SJSA1 (cell line): ENCODE measurements at regions not wholly inside any gene's neighbourhood (a gene's known extent, or its start where the extent isn't known, plus 50 kb on each side); places are given as distances from the start of the nearest gene placed in this dataset.
A peak's percentile ranks its signal among the peaks of the same experiment; 100 is the strongest.
"Not testable (repeated sequence)": the region's sequence is repeated elsewhere in the genome, so short reads cannot be mapped to it uniquely, and the experiment has no call there.

ENCODE experiments used
- DNase-seq, 2 experiments: peaks; one replicate each; pipeline ENCODE4 v3.0.0-alpha.2; 2015 to 2020; ENCODE audit warnings: low spot score in 2 of 2, low read depth in 1 of 2
- H3K27ac ChIP-seq: fragments of 250-450 bp; sonication (Bioruptor Pico); 2 replicates; pipeline ENCODE4 v1.5.1; 2020; ENCODE audit warnings: mild to moderate bottlenecking, moderate library complexity
- H3K27me3 ChIP-seq: fragments of 250-450 bp; sonication (Bioruptor Pico); replicated peaks from 2 replicates; pipeline ENCODE4 v1.5.1; 2020; ENCODE audit warnings: mild to moderate bottlenecking, moderate library complexity
- H3K36me3 ChIP-seq: fragments of 250-450 bp; sonication (Bioruptor Pico); 2 replicates; pipeline ENCODE4 v1.5.1; 2020; ENCODE audit warnings: mild to moderate bottlenecking
- H3K4me1 ChIP-seq: fragments of 250-450 bp; sonication (Bioruptor Pico); replicated peaks from 2 replicates; pipeline ENCODE4 v1.6.1; 2021; ENCODE audit warnings: mild to moderate bottlenecking
- H3K4me3 ChIP-seq: fragments of 250-450 bp; sonication (Bioruptor Pico); 2 replicates; pipeline ENCODE4 v1.5.1; 2020; ENCODE audit warnings: mild to moderate bottlenecking
- H3K9me3 ChIP-seq: fragments of 250-450 bp; sonication (Bioruptor Pico); replicated peaks from 2 replicates; pipeline ENCODE4 v1.5.1; 2020; ENCODE audit warnings: mild to moderate bottlenecking

DNA sequence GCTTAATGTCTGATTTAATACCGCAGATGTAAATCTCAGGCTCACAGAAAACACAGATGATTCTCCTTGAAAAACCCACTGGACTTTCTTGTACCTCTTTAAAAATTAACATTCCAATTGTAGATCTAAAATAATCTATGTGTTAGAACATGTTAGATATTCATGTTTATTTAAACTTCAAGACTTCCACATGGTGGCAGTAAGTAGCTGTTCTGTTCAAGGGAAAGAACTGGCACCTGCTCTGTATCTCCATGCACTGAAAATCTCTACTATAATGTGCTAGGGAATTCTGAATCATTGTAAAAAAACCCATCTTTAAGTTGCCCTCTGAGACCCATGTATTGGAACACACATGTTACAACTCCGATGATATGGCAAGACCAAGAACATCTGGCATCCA lies 366.9 kb downstream of the DMRTA1 start:
- no peak overlapping the region for H3K4me3 ChIP-seq
- no peaks in the 10 kb centered on the region for H3K9me3 ChIP-seq
- no peaks in the 10 kb centered on the region for H3K4me1 ChIP-seq
- H3K27me3 ChIP-seq, result no peaks in the 10 kb centered on the region
- no peak overlapping the region for H3K27ac ChIP-seq
- DNase-seq, result no peak
- no peaks in the 10 kb centered on the region for H3K36me3 ChIP-seq

DNA sequence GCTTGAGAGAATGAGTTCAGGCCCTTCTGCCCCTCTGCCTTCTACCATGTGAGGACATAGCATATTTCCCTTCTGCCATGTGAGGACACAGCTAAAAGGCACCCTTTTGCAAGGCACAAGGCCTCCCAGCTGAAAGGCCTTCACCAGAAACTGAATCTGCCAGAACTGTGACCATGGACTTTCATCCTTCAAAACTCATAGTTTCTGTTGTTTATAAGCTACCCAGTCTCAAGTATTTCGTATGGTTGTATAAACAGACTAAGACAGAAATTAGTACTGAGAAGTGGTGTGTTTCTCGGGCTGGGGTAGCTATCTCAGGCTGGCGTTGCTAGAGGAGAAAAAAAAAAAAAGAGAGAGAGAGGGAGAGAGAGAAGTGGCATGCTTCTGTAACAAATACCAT lies 368.6 kb downstream of the DMRTA1 start:
- no peaks in the 10 kb centered on the region for H3K9me3 ChIP-seq
- H3K36me3 ChIP-seq, result no peaks in the 10 kb centered on the region
- DNase-seq, result no peak
- H3K4me1 ChIP-seq, result no peaks in the 10 kb centered on the region
- H3K27ac ChIP-seq, result no peak overlapping the region
- H3K27me3 ChIP-seq, result no peaks in the 10 kb centered on the region
- H3K4me3 ChIP-seq, result no peak overlapping the region

GRCh38 chr9:22817181-22817580 lies 370.6 kb downstream of the DMRTA1 start:
- no peak overlapping the region for H3K27ac ChIP-seq

DNA sequence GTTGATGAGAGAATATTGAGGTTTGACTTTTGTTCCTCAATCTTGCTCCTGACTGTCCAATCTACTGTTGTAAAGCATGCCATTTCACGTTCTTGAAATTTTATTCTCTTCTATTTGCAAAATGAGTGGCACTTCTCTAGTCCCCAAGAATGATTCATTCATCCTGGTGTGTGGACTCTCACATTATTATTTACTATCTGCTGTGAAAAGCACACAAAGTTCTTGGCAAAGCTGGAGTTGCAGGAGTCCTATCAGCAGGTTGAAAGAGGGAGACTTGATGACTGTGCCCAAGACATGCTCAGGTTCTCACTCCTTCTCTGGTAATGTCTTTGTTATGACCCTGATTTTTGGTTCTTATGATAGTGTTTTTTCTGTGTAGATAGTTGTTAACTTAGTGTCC lies 382.6 kb downstream of the DMRTA1 start:
- H3K27me3 ChIP-seq, result no peaks in the 10 kb centered on the region
- no peak overlapping the region for H3K4me3 ChIP-seq
- no peaks in the 10 kb centered on the region for H3K9me3 ChIP-seq
- H3K4me1 ChIP-seq, result no peaks in the 10 kb centered on the region
- H3K27ac ChIP-seq, result no peak overlapping the region
- no peaks in the 10 kb centered on the region for H3K36me3 ChIP-seq
- no peak for DNase-seq

More at GRCh38 chr9:22817181-22817580, 370.6 kb downstream of the DMRTA1 start:
- H3K4me3 ChIP-seq, result no peak overlapping the region
- peak in 1 of 2 experiments; percentile 14 for DNase-seq
- no peaks in the 10 kb centered on the region for H3K4me1 ChIP-seq
- H3K27me3 ChIP-seq, result no peaks in the 10 kb centered on the region
- no peaks in the 10 kb centered on the region for H3K36me3 ChIP-seq
- H3K9me3 ChIP-seq, result no peaks in the 10 kb centered on the region

DNA sequence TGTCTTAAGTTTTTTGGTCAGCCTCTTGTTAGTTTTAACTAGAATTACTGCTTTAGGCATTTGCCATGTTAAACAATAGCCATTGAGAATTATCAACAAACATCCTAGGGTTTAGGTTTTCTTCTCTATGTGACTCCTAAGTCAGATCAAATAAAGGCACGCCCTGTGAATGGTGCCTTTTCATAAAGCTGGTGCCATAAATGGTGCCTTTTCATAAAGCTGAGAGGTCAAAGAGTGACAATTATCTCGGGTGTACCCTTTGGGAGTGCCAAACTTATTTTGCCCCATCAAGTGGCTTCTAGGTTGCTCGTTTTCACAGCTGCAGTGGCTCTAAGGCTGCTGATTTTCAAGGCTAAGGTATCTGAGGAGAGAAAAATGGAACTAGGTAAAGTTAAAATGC lies 391.6 kb downstream of the DMRTA1 start:
- H3K27me3 ChIP-seq, result no peaks in the 10 kb centered on the region
- H3K27ac ChIP-seq, result no peak overlapping the region

GRCh38 chr9:22840641-22841040 lies 394.0 kb downstream of the DMRTA1 start:
- no peak for DNase-seq
- Histone ChIP-seq H3K4me3 (no peak overlapping the region), H3K4me1 (no peaks in the 10 kb centered on the region), H3K9me3 (no peaks in the 10 kb centered on the region), H3K27ac (no peak overlapping the region), H3K27me3 (no peaks in the 10 kb centered on the region), H3K36me3 (no peaks in the 10 kb centered on the region)

More for the DNA sequence above, 391.6 kb downstream of the DMRTA1 start:
- no peaks in the 10 kb centered on the region for H3K36me3 ChIP-seq
- no peaks in the 10 kb centered on the region for H3K9me3 ChIP-seq
- no peaks in the 10 kb centered on the region for H3K4me1 ChIP-seq
- no peak overlapping the region for H3K4me3 ChIP-seq
- DNase-seq, result no peak

- not testable (repeated sequence) for DNase-seq, H3K27me3 ChIP-seq, H3K4me1 ChIP-seq, H3K36me3 ChIP-seq, H3K9me3 ChIP-seq, H3K4me3 ChIP-seq, H3K27ac ChIP-seq
Measured at GRCh38 chr9:22845243-22845642, 398.6 kb downstream of the DMRTA1 start.

DNA sequence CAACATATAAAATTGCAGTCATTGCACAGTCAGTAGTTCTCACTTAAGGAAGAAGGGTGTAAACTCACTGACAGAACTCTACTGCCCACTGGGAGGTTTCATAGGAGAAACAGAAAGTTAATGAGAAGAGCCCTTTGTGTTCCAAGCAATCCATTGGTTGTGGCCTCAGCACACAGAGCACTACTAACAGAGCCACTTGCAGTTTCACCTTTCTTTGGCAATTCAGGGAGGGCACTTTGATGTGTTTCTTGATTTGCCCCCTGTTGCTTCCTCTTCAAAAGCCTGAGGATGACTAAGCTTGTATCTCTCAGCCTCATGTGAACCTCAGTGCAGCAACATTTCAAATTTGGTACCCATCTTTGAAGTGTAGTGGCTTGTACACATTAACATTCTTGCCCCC lies 409.4 kb downstream of the DMRTA1 start:
- H3K9me3 ChIP-seq, result no peaks in the 10 kb centered on the region
- no peaks in the 10 kb centered on the region for H3K36me3 ChIP-seq
- no peak for DNase-seq
- H3K27ac ChIP-seq, result no peak overlapping the region
- no peaks in the 10 kb centered on the region for H3K4me1 ChIP-seq
- H3K4me3 ChIP-seq, result no peak overlapping the region
- H3K27me3 ChIP-seq, result no peaks in the 10 kb centered on the region

- no peak for DNase-seq
- H3K27ac ChIP-seq, result no peak overlapping the region
- H3K27me3 ChIP-seq, result no peaks in the 10 kb centered on the region
- no peaks in the 10 kb centered on the region for H3K9me3 ChIP-seq
- H3K36me3 ChIP-seq, result no peaks in the 10 kb centered on the region
- H3K4me3 ChIP-seq, result no peak overlapping the region
- no peaks in the 10 kb centered on the region for H3K4me1 ChIP-seq
Measured at GRCh38 chr9:22857316-22857715, 410.7 kb downstream of the DMRTA1 start.

DNA sequence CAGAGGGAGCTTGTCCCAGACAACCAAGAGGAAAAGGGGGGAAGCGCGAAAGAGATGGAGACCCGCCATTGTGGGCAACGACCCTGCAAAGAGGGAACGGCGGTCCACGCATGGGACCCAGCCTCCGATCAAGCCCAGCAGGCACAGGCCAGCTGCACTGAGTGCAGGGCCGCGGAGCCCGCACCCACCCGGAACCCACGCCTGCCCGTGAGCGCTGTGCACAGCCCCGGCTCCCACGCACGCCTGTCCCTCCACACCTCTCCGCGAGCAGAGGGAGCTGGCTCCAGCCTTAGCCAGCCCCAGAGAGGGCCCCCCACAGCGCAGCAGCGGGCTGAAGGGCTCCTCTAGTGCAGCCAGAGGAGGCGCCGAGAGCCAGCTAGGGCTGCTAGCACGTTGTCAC lies 416.5 kb downstream of the DMRTA1 start:
- H3K36me3 ChIP-seq, result no peaks in the 10 kb centered on the region
- H3K4me1 ChIP-seq, result no peaks in the 10 kb centered on the region
- no peak overlapping the region for H3K4me3 ChIP-seq
- no peaks in the 10 kb centered on the region for H3K9me3 ChIP-seq
- DNase-seq, result no peak
- H3K27ac ChIP-seq, result no peak overlapping the region
- H3K27me3 ChIP-seq, result no peaks in the 10 kb centered on the region

DNA sequence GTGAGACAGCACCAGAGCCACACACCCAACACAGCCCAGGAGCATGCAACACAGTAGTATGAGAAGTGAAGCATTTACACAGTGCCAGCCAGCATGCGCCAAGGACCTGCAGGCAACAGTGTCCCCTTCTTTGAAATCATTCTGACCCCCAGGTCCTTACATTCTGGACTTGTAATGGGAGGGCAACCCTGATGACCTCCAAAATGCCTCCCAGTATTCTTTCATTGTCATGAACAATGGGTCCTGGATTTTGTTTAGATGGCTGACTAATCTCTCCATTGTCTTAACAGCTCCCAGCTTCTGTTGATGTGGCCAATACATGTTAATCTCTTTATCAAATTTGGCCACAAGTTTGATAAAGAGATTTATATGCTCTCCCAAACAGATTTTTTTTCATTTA lies 417.1 kb downstream of the DMRTA1 start:
- H3K27ac ChIP-seq, result no peak overlapping the region
- H3K36me3 ChIP-seq, result no peaks in the 10 kb centered on the region
- H3K9me3 ChIP-seq, result no peaks in the 10 kb centered on the region
- no peak for DNase-seq
- H3K4me1 ChIP-seq, result no peaks in the 10 kb centered on the region
- H3K4me3 ChIP-seq, result no peak overlapping the region
- H3K27me3 ChIP-seq, result no peaks in the 10 kb centered on the region

- H3K4me1 ChIP-seq, result no peaks in the 10 kb centered on the region
- H3K27me3 ChIP-seq, result no peaks in the 10 kb centered on the region
- no peak overlapping the region for H3K4me3 ChIP-seq
- H3K9me3 ChIP-seq, result no peaks in the 10 kb centered on the region
- no peak for DNase-seq
- no peaks in the 10 kb centered on the region for H3K36me3 ChIP-seq
- no peak overlapping the region for H3K27ac ChIP-seq
Measured at GRCh38 chr9:22893196-22893843, 446.7 kb downstream of the DMRTA1 start.

DNA sequence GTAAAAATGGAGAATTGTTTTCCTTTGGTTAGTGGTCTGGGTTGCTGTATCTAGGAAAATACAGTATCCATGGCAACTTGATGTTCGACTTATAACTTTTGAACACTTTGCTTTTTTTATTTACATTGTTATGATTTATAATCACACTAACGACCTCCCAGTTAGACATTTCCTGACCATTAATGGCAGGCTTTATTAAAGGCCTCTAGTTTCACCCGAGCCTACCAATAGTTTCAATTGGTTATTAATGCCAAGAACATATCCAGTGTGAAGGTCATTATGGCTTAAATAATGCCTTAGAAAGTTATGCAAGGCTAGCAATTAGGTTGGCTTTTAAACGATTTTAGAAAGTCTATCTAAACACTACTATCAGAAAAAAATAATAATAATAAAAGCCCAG lies 452.0 kb downstream of the DMRTA1 start:
- Histone ChIP-seq H3K4me3 (no peak overlapping the region), H3K4me1 (no peaks in the 10 kb centered on the region), H3K27me3 (no peaks in the 10 kb centered on the region), H3K9me3 (no peaks in the 10 kb centered on the region), H3K27ac (no peak overlapping the region), H3K36me3 (no peaks in the 10 kb centered on the region)
- DNase-seq, result no peak

DNA sequence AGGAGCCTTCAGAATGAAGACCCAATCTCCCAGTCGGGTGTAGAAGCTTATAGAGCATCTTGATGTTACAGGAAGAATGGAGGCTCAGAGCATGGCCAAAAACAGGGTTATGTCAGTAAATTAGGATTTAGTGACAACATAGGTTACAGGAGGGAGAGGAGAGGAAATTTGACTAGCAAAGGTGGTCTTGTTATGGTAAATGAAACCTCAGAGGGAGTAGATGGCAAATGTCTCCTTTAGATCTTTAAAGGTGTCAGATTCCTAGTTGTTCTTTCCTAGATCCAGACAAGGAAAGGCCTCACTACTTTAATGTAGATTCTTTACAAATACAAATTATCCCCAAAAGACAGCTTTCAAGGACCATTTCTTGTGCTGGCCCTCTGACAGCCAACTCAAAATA lies 465.0 kb downstream of the DMRTA1 start:
- no peak overlapping the region for H3K27ac ChIP-seq
- no peaks in the 10 kb centered on the region for H3K4me1 ChIP-seq
- H3K9me3 ChIP-seq, result no peaks in the 10 kb centered on the region
- no peaks in the 10 kb centered on the region for H3K36me3 ChIP-seq
- H3K4me3 ChIP-seq, result no peak overlapping the region
- no peaks in the 10 kb centered on the region for H3K27me3 ChIP-seq
- DNase-seq, result no peak

GRCh38 chr9:22913026-22913425 lies 466.4 kb downstream of the DMRTA1 start:
- no peak for DNase-seq
- H3K4me3 ChIP-seq, result no peak overlapping the region
- H3K9me3 ChIP-seq, result no peaks in the 10 kb centered on the region
- no peaks in the 10 kb centered on the region for H3K27me3 ChIP-seq
- H3K4me1 ChIP-seq, result no peaks in the 10 kb centered on the region
- H3K36me3 ChIP-seq, result no peaks in the 10 kb centered on the region
- no peak overlapping the region for H3K27ac ChIP-seq
